HUDEP-2 (cell line): ENCODE measurements at regions not wholly inside any gene's neighbourhood (a gene's known extent, or its start where the extent isn't known, plus 50 kb on each side); places are given as distances from the start of the nearest gene placed in this dataset.
"Not testable (repeated sequence)": the region's sequence is repeated elsewhere in the genome, so short reads cannot be mapped to it uniquely, and the experiment has no call there.

Experiments used
- DNase-seq, 76 experiments: peaks; one replicate each; lab custom pipeline; 2025; ENCODE audit not compliant: unreplicated experiment in 76 of 76; lab: John Stamatoyannopoulos, UW

DNA sequence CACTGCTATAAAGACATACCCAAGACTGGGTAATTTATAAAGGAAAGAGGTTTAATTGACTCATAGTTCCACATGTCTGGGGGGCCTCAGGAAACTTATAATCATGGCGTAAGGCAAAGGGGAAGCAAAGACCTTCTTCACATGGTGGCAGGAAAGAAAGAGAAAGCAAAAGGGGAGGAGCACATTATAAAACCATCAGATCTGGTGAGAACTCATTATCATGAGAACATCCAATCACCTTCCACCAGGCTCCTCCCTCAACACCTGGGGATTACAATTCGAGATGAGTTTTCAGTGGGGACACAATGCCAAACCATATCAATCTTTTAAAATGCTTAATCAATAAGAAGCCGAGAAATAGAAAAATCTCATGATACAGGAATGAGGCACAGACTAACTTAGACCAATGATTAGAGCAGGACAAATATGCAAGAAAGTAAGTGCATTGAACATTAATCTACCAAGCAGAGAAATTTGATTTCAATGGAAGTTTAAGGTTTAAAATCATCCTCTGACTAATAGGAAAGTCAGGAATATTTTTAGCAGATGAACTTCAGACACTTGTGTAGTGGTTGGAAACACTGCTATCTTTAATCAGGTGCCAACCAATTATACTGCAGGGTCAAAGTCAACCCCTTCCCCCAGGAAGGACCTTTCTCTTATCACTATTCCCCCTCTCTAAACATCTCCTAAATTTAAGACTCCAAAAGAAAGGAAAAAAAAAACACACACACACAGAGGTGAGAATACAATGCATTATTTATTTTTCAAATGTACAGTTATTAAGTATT is 259.2 kb downstream of the IRS1 start:
- no peak for DNase-seq

- DNase-seq = no peak
Observed at GRCh38 chr2:226536410-226536809, 263.2 kb downstream of the IRS1 start.

- not testable (repeated sequence) for DNase-seq
Observed at GRCh38 chr2:226532976-226533375, 266.6 kb downstream of the IRS1 start.

GRCh38 chr2:226531061-226531810 is 268.4 kb downstream of the IRS1 start:
- no peak for DNase-seq

- DNase-seq = no peak
Observed at GRCh38 chr2:226529556-226529955, 270.1 kb downstream of the IRS1 start.

GRCh38 chr2:226526716-226527115 is 272.9 kb downstream of the IRS1 start:
- no peak for DNase-seq

- DNase-seq = no peak
Observed at GRCh38 chr2:226524381-226524843, 275.2 kb downstream of the IRS1 start.

GRCh38 chr2:226520723-226521122 is 278.9 kb downstream of the IRS1 start:
- DNase-seq = no peak

- DNase-seq = no peak
Observed at GRCh38 chr2:226515344-226516055, 284.1 kb downstream of the IRS1 start.

DNA sequence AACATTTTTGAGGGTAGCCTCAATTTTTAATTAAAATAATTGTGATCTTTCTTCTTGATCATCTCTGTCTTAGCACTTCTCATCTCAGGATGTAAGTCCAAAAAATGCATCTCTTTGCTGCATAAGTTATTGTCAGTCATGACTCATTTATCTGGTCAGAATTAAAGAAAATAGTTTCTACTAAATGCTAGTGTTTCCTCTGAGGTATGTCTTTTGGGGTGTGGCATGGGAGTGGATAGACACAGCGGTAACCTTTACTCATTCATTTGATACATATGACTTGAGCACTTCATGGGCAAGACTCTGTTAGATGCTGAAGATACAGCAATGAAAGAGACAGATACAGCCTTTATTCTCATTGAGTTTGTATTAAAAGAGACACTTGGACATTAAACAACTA is 284.7 kb downstream of the IRS1 start:
- no peak for DNase-seq

DNA sequence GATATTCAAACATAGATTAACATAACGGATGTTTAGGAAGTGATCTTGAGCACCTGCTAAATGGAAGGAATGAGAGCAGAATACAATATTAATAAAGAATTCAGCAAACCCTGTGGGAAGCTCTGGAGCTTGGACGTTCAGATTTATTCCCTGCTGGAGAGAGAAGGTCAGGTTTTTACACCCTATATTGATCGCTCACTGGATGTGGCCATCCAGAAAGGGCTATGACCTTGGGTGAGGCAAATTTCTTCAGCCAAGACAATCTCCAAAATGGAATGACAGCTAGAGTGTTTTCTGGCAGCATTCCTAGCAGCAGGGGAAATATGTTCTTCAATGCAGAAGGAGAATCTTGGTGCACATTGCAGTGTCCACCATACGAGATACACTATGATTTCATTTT is 288.3 kb downstream of the IRS1 start:
- DNase-seq = no peak

- DNase-seq = no peak
Observed at GRCh38 chr2:226508683-226509082, 290.9 kb downstream of the IRS1 start.

GRCh38 chr2:226508005-226508404 is 291.6 kb downstream of the IRS1 start:
- no peak for DNase-seq

DNA sequence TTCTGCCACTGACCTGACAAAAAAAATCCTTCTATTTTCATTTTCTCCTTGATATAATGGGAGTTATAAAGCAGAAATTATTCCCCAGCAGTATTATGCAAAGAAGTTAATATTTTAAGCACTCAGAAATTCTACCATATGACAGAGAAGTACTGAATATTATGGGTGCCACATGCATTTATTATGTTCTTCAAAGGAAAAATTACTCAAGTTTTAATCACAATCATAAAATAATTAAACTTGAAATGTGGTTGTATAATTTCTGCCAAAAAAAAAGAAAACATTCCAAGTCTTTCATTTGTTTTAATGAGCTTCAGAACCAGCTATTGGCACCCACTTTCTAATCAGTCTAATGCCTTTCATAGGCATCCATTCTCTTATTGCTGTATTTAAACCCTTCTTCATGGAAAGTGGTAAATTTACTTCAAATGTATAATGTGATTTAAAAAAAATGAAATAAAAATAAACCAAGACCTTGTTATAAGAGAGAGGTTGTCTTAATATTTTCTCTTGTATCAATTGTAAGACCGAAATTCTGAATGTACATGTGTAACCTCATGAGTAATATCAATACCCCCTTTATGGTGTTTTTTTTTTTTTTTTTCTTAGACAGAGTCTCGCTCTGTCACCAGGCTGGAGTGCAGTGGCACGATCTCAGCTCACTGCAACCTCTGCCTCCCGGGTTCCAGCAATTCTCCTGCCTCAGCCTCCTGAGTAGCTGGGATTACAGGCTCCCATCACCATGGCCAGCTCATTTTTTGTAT is 302.3 kb downstream of the IRS1 start:
- DNase-seq = no peak

DNA sequence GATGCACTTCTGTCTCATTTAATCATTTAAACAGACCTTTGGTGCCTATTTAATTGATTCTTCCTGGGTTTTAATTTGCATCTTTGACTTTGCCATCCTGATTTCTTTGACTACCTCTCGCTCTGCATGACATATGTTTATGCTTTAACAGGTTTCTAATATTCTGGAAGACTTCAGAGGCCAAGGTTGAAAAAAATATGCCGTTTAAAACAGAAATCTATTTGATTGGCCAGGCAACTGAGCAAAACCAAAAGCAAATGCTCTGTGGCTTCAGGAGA is 303.4 kb downstream of the IRS1 start:
- DNase-seq = no peak

DNA sequence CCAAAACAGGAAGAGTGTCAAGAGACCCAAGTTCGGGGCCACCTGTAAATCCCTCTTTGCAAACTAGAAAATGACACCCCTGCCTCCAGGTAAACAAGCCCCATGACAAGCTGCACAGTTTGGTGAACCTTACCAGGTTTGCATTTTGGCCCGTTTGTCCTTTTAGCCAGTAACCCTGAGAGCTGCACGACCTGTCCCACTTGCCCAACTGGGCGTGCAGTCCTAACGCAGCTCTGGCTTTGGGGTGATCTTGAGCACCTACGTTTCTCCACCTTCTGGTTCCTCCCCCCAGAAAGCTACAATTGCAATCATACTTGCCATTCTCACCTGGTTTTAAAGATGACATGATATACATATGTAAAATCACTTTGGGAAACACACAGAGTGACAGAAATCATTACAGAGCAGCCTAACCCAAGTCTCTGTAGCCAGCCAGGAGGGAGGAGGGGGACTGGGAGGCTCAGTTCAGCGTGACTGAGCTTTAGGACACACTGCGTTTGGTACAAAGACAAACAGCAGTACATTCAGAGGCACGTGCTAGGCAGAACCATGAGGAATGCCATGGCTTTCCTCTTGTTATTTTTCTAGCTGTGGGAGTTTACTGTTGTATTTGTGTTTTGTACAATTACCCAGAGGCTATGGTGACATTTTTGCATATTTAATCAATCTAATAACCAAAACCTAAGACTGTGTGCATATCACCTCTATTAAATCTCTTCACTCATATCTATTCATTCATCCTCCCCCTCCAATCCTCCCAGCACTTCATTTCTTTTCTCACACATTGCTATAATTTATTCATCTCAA is 304.0 kb downstream of the IRS1 start:
- no peak for DNase-seq

DNA sequence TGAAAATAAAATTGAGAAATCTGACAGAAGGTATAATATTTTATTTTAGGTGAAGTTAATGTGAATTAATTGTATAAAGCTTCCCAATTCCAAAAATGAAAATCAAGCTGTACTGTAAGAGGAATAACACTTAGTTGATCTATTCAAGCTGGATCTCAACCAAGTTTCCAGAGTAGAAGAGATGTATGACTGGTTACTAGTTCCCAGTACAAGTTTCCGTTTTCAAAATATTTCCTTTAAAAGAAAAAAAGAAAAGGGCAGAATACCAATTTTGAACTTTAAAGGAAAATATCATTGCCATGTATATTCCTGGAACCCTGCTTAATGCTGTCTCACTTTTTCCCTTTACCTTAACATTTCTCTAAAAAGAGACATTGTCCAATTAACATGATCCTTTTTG is 308.5 kb downstream of the IRS1 start:
- DNase-seq = no peak

DNA sequence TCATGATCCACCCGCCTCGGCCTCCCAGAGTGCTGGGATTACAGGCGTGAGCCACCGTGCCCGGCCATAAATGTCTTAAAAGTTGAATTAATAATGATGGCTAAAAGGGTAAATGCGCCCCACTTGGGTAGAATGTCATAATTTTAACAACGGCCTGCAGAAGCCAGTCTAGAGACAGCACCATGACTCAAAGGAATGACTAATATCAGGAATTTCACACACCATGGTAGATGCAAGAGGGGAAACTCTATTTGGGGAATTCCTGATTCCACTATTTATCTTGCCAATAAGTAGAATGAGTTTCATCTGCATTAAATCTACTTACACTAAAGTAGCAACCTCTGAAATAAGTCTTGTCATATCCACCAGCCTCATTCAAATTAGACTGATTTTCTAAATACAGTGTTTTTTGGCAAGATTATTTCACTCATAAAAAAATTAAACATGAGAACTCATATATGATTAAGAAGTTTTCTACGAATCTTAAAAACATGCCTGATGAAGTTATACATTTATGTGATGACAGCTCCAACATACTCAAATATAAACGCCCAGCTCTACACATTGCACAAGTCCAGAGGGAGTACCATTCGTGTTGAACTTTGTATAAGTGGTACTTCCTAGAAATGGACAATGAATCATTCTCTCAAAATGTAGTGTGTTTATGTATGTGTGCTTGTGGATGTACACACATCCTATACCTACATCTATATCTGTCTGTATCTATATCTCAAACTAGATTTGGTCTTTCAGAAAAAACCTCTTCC is 309.7 kb downstream of the IRS1 start:
- DNase-seq = no peak

DNA sequence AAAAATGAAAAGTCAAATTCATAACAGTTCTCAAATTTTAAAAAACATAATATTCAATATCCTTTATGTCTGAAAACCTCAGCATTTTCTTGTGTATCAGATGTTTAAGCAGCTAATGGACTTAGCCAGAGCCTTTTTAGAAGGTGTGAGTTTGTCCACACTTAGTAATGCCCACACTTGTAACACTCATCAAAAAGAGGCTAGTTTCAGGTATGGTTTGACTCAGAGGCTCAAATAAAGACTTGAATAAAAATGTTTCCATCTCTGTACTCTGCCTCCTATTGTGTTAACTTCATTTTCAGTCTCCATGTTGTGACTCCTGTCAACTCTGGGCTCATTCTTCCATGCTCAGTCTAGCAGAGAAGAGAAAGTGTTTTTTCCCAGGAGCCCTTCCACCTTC is 311.6 kb downstream of the IRS1 start:
- no peak for DNase-seq
